Adrenal gland (tissue), 5 donors: ENCODE measurements at regions not wholly inside any gene's neighbourhood (a gene's known extent, or its start where the extent isn't known, plus 50 kb on each side); places are given as distances from the start of the nearest gene placed in this dataset.

Experiments
- CTCF ChIP-seq, 6 experiments: fragments of 450-650 bp in 4 of 6; fragments of 200-600 bp in 2 of 6; sonication (generic) in 1 of 6; IDR thresholded peaks; 1 replicate in 5 of 6; 2 replicates in 1 of 6; pipeline versions ENCODE4 v1.5.1 to v1.8.0; 2016 to 2021; ENCODE audit warnings: antibody characterized with exemption in 6 of 6, mild to moderate bottlenecking in 2 of 6, moderate library complexity in 1 of 6
- POLR2A ChIP-seq, 2 donors: fragments of 450-650 bp; IDR thresholded peaks; one replicate each; pipeline ENCODE4 v1.6.1; 2017; ENCODE audit warnings: antibody characterized with exemption in 2 of 2, mild to moderate bottlenecking in 2 of 2, moderate library complexity in 1 of 2
- donor health status: DM: no; HTN: no; CAD: no.

- no peak for TF ChIP-seq CTCF (IDR thresholded peaks at IDR 0.05)
- no peak for TF ChIP-seq POLR2A (IDR thresholded peaks at IDR 0.05)
Measured at GRCh38 chr13:89923052-89923451, 1424.4 kb upstream of the MIR17HG start.
